Stomach (tissue), 8 donors: ENCODE measurements at regions not wholly inside any gene's neighbourhood (a gene's known extent, or its start where the extent isn't known, plus 50 kb on each side); places are given as distances from the start of the nearest gene placed in this dataset.

Source experiments
- DNase-seq, 2 donors: peaks; one replicate each; pipeline versions ENCODE4 v3.0.0 to v3.0.0-alpha.2; 2013 to 2019
- H3K27ac ChIP-seq, 5 donors: fragments of 200-600 bp in 4 of 5; sonication (generic) in 4 of 5; one replicate each; pipeline ENCODE4 v1.5.1; 2013 to 2019; ENCODE audit warnings: mild to moderate bottlenecking in 1 of 5, moderate library complexity in 1 of 5
- H3K27me3 ChIP-seq, 3 donors: fragments of 200-600 bp; sonication (generic); one replicate each; pipeline ENCODE4 v1.5.1; 2017 to 2019; ENCODE audit warnings: mixed run types in 1 of 3
- H3K36me3 ChIP-seq, 4 donors: fragments of 200-600 bp; sonication (generic); 1 replicate in 3 of 4; 2 replicates in 1 of 4; pipeline ENCODE4 v1.5.1; 2016 to 2019
- H3K4me1 ChIP-seq, 4 donors: fragments of 200-600 bp; sonication (generic); one replicate each; pipeline ENCODE4 v1.5.1; 2016 to 2019
- H3K4me3 ChIP-seq, 4 donors: fragments of 200-600 bp; sonication (generic) in 3 of 4; one replicate each; pipeline ENCODE4 v1.5.1; 2016 to 2019; ENCODE audit warnings: mild to moderate bottlenecking in 1 of 4
- H3K9me3 ChIP-seq, 4 donors: fragments of 200-600 bp; sonication (generic); one replicate each; pipeline ENCODE4 v1.5.1; 2016 to 2019
- EP300 ChIP-seq: sonication (generic); formaldehyde crosslinking; IDR thresholded peaks from one replicate; pipeline ENCODE4 v1.6.1; 2017; ENCODE audit warnings: antibody characterized with exemption
- POLR2A ChIP-seq, 4 donors: fragments of 450-650 bp; IDR thresholded peaks; one replicate each; pipeline ENCODE4 v1.6.1; 2016; ENCODE audit warnings: antibody characterized with exemption in 4 of 4, control low read depth in 2 of 4, mild to moderate bottlenecking in 1 of 4, moderate library complexity in 1 of 4
- POLR2AphosphoS5 ChIP-seq, 3 donors: sonication (generic); formaldehyde crosslinking; IDR thresholded peaks; one replicate each; pipeline ENCODE4 v1.6.1; 2016; ENCODE audit warnings: antibody characterized with exemption in 3 of 3
- WGBS, 5 donors: extraction: QIAGEN DNeasy Blood & Tissue Kit in 3 of 5; methylation state at CpG; one replicate each; pipeline versions ENCODE4 v1.1.5 to v1.1.7; 2013 to 2018; 5-methylcytosine and 5-hydroxymethylcytosine counted together
- intact Hi-C: fragments of 100-400 bp; cut with DNase I; formaldehyde crosslinking; loops from one replicate; pipeline ENCODE4 v1.15.1; 2023; ENCODE audit warnings: low total_unique reads
- TF ChIP-seq, protein P1 (sequence below), 7 experiments: fragments of 450-650 bp in 4 of 7; fragments of 200-600 bp in 3 of 7; sonication (generic) in 3 of 7; IDR thresholded peaks; one replicate each; pipeline ENCODE4 v1.5.1; 2016 to 2019; ENCODE audit warnings: antibody characterized with exemption in 7 of 7, control low read depth in 2 of 7, mild to moderate bottlenecking in 1 of 7
- donor health status: healthy with polysubstance abuse.
- donor health status: Bipolar disorder and iron deficiency.
- donor health status: healthy.

GRCh38 chr1:201769072-201769471 lies 59.9 kb upstream of the IPO9 start:
- H3K36me3 ChIP-seq = no peaks in the 10 kb centered on the region
- no peak overlapping the region for H3K27ac ChIP-seq
- WGBS, 5 donors = 67 to 78% (median 73%) methylated on average over 2 of the region's 2 CpGs
- H3K27me3 ChIP-seq = no peaks in the 10 kb centered on the region
- peaks cover 0 to 18% (median 10%) of the 10 kb centered on the region in 4 donors for H3K4me1 ChIP-seq
- intact Hi-C loops = no loop called here
- TF ChIP-seq POLR2A (IDR thresholded peaks at IDR 0.05) = no peak
- no peak for TF ChIP-seq POLR2AphosphoS5 (IDR thresholded peaks at IDR 0.05)
- TF ChIP-seq, protein P1, sequence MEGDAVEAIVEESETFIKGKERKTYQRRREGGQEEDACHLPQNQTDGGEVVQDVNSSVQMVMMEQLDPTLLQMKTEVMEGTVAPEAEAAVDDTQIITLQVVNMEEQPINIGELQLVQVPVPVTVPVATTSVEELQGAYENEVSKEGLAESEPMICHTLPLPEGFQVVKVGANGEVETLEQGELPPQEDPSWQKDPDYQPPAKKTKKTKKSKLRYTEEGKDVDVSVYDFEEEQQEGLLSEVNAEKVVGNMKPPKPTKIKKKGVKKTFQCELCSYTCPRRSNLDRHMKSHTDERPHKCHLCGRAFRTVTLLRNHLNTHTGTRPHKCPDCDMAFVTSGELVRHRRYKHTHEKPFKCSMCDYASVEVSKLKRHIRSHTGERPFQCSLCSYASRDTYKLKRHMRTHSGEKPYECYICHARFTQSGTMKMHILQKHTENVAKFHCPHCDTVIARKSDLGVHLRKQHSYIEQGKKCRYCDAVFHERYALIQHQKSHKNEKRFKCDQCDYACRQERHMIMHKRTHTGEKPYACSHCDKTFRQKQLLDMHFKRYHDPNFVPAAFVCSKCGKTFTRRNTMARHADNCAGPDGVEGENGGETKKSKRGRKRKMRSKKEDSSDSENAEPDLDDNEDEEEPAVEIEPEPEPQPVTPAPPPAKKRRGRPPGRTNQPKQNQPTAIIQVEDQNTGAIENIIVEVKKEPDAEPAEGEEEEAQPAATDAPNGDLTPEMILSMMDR (IDR thresholded peaks at IDR 0.05) = no peak
- TF ChIP-seq EP300 = no peak
- peaks cover 0 to 13% (median 6%) of the 10 kb centered on the region in 4 donors for H3K9me3 ChIP-seq
- H3K4me3 ChIP-seq = no peak overlapping the region
- DNase-seq = no peak

DNA sequence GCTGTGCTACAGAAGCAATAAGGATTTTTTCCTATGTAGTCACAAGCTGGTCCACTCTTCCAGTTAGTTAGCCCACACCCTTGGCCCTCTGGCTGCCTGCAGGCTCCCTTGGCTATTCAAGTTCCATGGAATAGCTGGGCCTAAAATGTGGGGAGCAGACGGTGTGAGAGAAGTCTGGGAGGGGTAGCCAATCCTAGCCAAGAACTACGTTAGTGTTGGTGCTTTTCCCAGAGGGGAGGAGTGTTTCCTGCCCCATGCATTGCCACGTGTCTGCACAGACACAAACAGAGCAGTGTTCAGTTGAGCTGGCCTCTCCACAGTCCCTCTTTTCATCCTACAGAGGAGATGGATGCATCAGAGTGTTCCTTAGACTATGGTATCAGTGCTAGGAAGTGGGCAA lies 59.0 kb upstream of the IPO9 start:
- no peak overlapping the region for H3K4me3 ChIP-seq
- intact Hi-C loops = no loop called here
- WGBS, 5 donors = 7 to 44% (median 24%) methylated on average over 3 of the region's 3 CpGs
- peak in 1 of 2 donors; percentile 57 for DNase-seq
- no peaks in the 10 kb centered on the region for H3K36me3 ChIP-seq
- TF ChIP-seq EP300 = no peak
- no peak for TF ChIP-seq POLR2A (IDR thresholded peaks at IDR 0.05)
- TF ChIP-seq POLR2AphosphoS5 (IDR thresholded peaks at IDR 0.05) = no peak
- TF ChIP-seq, protein P1 (IDR thresholded peaks at IDR 0.05) = no peak
- H3K27ac ChIP-seq = peak overlapping the region in 1 of 5 donors; percentile 26
- H3K4me1 ChIP-seq = peaks cover 0 to 18% (median 10%) of the 10 kb centered on the region in 4 donors
- no peaks in the 10 kb centered on the region for H3K27me3 ChIP-seq
- peaks cover 0 to 13% (median 6%) of the 10 kb centered on the region in 4 donors for H3K9me3 ChIP-seq

DNA sequence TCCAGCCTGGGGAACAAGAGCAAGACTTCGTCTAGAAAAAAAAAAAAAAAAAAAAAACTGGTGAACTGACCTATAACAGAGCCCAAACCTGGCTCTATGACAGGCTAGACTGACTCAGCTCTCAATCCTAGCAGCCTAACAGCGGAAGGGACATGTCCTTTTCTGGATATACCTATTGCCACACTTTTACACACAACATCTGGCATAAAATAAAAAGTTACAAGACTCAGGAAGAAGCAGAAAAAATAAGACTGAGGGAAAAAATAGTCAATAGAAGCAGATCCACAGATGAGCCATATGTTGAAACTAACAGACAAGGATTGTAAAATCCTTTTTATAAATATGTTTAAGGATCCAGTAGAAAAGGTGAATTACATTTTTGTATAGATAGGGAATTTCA lies 57.5 kb upstream of the IPO9 start:
- no peak for DNase-seq
- Histone ChIP-seq H3K27ac (no peak overlapping the region), H3K9me3 (peaks cover 0 to 13% (median 6%) of the 10 kb centered on the region in 4 donors), H3K4me1 (peaks cover 0 to 13% (median 10%) of the 10 kb centered on the region in 4 donors), H3K36me3 (no peaks in the 10 kb centered on the region), H3K4me3 (no peak overlapping the region), H3K27me3 (no peaks in the 10 kb centered on the region)
- no peak for TF ChIP-seq POLR2A (IDR thresholded peaks at IDR 0.05)
- no peak for TF ChIP-seq POLR2AphosphoS5 (IDR thresholded peaks at IDR 0.05)
- TF ChIP-seq EP300 = no peak
- TF ChIP-seq, protein P1 (IDR thresholded peaks at IDR 0.05) = no peak
- intact Hi-C loops = no loop called here
- 77 to 98% (median 86%) methylated on average over 2 of the region's 2 CpGs for WGBS, 5 donors

DNA sequence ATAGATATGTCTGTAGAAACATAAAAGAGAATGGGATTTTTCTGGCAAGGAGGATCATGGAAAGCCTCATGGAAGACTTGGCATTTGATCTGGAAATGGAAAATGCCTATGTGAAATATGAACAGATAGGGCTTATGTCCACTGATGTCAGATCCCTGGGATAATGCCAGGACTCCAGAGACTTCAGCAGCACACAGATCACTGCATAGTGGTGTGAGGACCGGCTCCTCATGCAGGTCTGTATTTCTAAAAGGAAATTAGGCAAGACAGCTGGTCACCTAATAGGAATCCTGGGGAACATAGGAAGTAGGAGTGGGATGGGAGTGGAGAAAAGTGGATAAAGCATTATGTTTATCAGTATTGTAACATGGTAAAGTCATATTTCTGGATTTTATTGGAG lies 56.8 kb upstream of the IPO9 start:
- TF ChIP-seq POLR2AphosphoS5 (IDR thresholded peaks at IDR 0.05) = no peak
- intact Hi-C loops = no loop called here

DNA sequence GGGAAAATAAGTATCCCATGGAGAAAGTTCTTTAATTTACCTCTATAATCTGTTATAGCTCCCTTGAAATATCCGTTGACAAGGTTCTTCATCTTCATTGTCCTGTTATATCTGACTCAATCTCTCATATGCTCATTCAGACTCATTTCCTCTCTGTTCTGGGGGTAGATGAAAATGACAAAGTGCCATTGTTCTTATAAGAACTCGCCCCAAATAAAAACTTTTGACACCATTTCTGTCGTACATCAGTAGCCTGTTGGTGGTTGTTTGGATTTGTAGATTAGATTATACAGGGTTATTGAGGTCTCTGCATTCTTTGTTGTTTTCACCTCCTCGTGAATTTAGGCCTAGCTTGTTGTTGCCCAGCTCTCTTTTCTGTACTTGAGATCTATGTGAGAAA lies 55.2 kb upstream of the IPO9 start:
- intact Hi-C loops = no loop called here
- Histone ChIP-seq H3K4me3 (no peak overlapping the region), H3K27me3 (no peaks in the 10 kb centered on the region), H3K4me1 (peaks cover 0 to 23% (median 14%) of the 10 kb centered on the region in 4 donors), H3K27ac (no peak overlapping the region), H3K36me3 (no peaks in the 10 kb centered on the region), H3K9me3 (peaks cover 0 to 13% (median 6%) of the 10 kb centered on the region in 4 donors)
- WGBS, 5 donors = 40 to 65% (median 48%) methylated on average over 4 of the region's 4 CpGs
- TF ChIP-seq EP300 (no peak), POLR2A (IDR thresholded peaks at IDR 0.05) (no peak)
- DNase-seq = no peak

More for the DNA sequence above, 56.8 kb upstream of the IPO9 start:
- no peak overlapping the region for H3K4me3 ChIP-seq
- no peak overlapping the region for H3K27ac ChIP-seq
- H3K4me1 ChIP-seq = peaks cover 0 to 13% (median 8%) of the 10 kb centered on the region in 4 donors
- WGBS, 5 donors = 94 to 97% (median 95%) methylated on average over 1 of the region's 1 CpG
- no peak for DNase-seq
- no peaks in the 10 kb centered on the region for H3K36me3 ChIP-seq
- H3K9me3 ChIP-seq = peaks cover 0 to 13% (median 6%) of the 10 kb centered on the region in 4 donors
- H3K27me3 ChIP-seq = no peaks in the 10 kb centered on the region
